ENCODE measurements at regions not wholly inside any gene's neighbourhood (a gene's known extent, or its start where the extent isn't known, plus 50 kb on each side); places are given as distances from the start of the nearest gene placed in this dataset.

DNA sequence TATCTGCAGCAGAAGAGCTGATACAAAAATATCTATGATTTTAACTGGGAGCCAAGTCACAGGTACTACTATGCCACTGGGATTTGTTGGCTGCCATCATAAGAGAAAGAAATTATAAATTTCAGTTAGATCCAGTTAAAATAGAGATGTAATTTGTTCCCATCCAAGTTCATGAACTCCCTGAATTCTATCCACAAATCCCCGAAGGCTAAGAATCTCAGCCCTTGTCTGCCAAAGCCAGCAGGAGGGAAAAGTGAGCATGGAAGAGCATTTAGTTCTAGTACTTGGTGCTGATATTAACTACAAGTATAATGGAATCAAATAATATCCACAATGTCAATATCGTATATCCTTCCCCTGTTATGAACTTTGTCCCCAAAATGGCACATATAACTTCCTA lies 801.1 kb upstream of the CXADR start:
- Histone ChIP-seq H3K27me3 (replicated peaks; ENCODE audit: insufficient read depth) (no peaks in the 10 kb centered on the region), H3K9me3 (ENCODE audit: low read depth) (no peaks in the 10 kb centered on the region), H3K4me3 (no peak overlapping the region), H3K4me1 (ENCODE audit: insufficient read depth) (peaks cover 41% of the 10 kb centered on the region), H3K27ac (no peak overlapping the region), H2AFZ (no peak overlapping the region), H3K9me2 (ENCODE audit: insufficient read depth) (no peaks in the 10 kb centered on the region), H3K79me2 (ENCODE audit: insufficient read depth) (no peaks in the 10 kb centered on the region), H3F3A (ENCODE audit: insufficient read depth) (peaks cover 21% of the 10 kb centered on the region; the same call in 1 of the 2 replicates), H4K20me1 (ENCODE audit: insufficient read depth) (no peaks in the 10 kb centered on the region), H3K4me2 (ENCODE audit: unreplicated experiment) (no peak overlapping the region), H3K9ac (no peak overlapping the region), H3K36me3 (ENCODE audit: low read depth) (no peaks in the 10 kb centered on the region)
- in situ Hi-C loops (cut with MboI): no loop called here
- TF ChIP-seq EZH2phosphoT487 (IDR thresholded peaks at IDR 0.05; ENCODE audit: insufficient read depth, low read depth) (no peak), EZH2 (IDR thresholded peaks at IDR 0.05; ENCODE audit: insufficient read depth, poor library complexity, severe bottlenecking) (no peak)
- WGBS, 2 experiments (ENCODE audit: low coverage in 1 of 2, low lambda C conversion rate in 2 of 2, missing lambda C conversion rate in 2 of 2): 58 to 63% methylated on average over 2 of the region's 2 CpGs
- no peak for DNase-seq

DNA sequence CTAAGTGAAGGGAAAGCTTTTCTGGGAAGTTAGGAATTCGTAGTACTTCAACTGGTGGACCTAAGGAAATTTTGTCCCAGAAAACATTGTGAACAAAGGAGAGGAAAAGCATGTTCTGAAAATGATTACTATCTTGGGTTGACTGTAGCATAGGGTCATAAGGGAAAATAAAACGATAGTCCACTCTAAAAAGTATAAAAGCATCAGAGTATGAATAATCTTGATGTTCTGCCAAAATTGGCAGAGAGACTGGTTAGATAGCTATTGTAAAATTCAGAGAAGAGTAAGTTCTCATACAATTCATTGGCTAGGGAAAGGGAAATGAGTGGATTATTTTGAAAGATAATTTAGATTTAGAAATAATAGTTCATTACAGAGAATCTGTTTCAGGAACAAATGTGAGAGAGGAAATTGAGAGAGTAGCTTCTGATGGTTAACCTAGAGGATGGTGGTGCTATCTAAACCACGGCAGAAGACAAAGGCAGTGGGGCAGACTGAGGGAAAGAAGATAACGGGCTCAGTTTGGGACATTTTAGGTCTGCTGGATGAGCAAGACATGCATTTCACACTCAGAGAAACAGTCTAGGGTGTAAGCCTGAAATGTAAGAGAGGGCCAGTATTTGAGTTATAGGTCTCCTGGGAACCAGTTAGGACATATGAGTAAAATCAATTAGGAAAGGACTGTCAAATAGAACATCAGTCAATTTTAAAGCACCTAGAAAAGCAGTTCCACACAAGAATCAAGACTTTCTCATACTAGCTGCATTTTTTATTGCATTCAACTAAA lies 799.3 kb upstream of the CXADR start:
- H3F3A ChIP-seq (ENCODE audit: insufficient read depth): peaks cover 16% of the 10 kb centered on the region; the same call in 1 of the 2 replicates
- H3K36me3 ChIP-seq (ENCODE audit: low read depth): no peaks in the 10 kb centered on the region
- peak; percentile 73 for DNase-seq
- peak overlapping the region; percentile 18; the same call in 1 of the 2 replicates for H2AFZ ChIP-seq
- H3K9me3 ChIP-seq (ENCODE audit: low read depth): no peaks in the 10 kb centered on the region
- H3K79me2 ChIP-seq (ENCODE audit: insufficient read depth): no peaks in the 10 kb centered on the region
- no peaks in the 10 kb centered on the region for H3K9me2 ChIP-seq (ENCODE audit: insufficient read depth)
- in situ Hi-C loops (cut with MboI): no loop called here
- no peaks in the 10 kb centered on the region for H3K27me3 ChIP-seq (replicated peaks; ENCODE audit: insufficient read depth)
- H3K4me2 ChIP-seq (ENCODE audit: unreplicated experiment): no peak overlapping the region
- H3K4me1 ChIP-seq (ENCODE audit: insufficient read depth): peaks cover 35% of the 10 kb centered on the region
- no peak overlapping the region for H3K4me3 ChIP-seq
- H4K20me1 ChIP-seq (ENCODE audit: insufficient read depth): no peaks in the 10 kb centered on the region
- 39 to 48% methylated on average over 4 of the region's 4 CpGs for WGBS, 2 experiments (ENCODE audit: low coverage in 1 of 2, low lambda C conversion rate in 2 of 2, missing lambda C conversion rate in 2 of 2)
- no peak for TF ChIP-seq EZH2 (IDR thresholded peaks at IDR 0.05; ENCODE audit: insufficient read depth, poor library complexity, severe bottlenecking)
- TF ChIP-seq EZH2phosphoT487 (IDR thresholded peaks at IDR 0.05; ENCODE audit: insufficient read depth, low read depth): no peak
- H3K27ac ChIP-seq: no peak overlapping the region
- H3K9ac ChIP-seq: no peak overlapping the region

DNA sequence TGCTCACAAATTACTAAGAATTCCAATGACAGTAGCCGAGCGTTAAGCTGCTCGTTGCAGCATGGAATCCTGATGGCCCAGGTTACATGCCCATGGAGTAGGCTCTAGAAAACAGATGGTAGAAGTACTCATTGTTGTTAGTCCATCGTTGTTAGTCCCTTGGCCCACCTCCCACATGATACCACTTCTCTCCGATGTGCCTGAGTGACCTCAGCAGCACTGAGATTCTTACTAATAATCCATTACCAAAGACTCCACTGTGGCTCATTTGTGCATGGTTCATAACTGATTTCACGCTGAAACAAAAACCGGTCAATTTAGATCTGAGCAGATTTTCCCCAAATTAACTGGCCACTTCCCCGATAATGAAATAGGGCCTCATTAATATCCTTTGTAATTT lies 772.3 kb upstream of the CXADR start:
- Histone ChIP-seq H3K9me2 (ENCODE audit: insufficient read depth) (no peaks in the 10 kb centered on the region), H3K9ac (no peak overlapping the region), H3K4me3 (no peak overlapping the region), H2AFZ (no peak overlapping the region), H3K27ac (no peak overlapping the region), H3K9me3 (ENCODE audit: low read depth) (no peaks in the 10 kb centered on the region), H3F3A (ENCODE audit: insufficient read depth) (no peaks in the 10 kb centered on the region), H3K4me1 (ENCODE audit: insufficient read depth) (no peaks in the 10 kb centered on the region), H4K20me1 (ENCODE audit: insufficient read depth) (no peaks in the 10 kb centered on the region), H3K27me3 (replicated peaks; ENCODE audit: insufficient read depth) (no peaks in the 10 kb centered on the region), H3K4me2 (ENCODE audit: unreplicated experiment) (no peak overlapping the region), H3K36me3 (ENCODE audit: low read depth) (no peaks in the 10 kb centered on the region), H3K79me2 (ENCODE audit: insufficient read depth) (no peaks in the 10 kb centered on the region)
- TF ChIP-seq EZH2phosphoT487 (IDR thresholded peaks at IDR 0.05; ENCODE audit: insufficient read depth, low read depth) (no peak), EZH2 (IDR thresholded peaks at IDR 0.05; ENCODE audit: insufficient read depth, poor library complexity, severe bottlenecking) (no peak)
- DNase-seq: no peak
- in situ Hi-C loops (cut with MboI): no loop called here
- 84 to 85% methylated on average over 8 of the region's 8 CpGs for WGBS, 2 experiments (ENCODE audit: low coverage in 1 of 2, low lambda C conversion rate in 2 of 2, missing lambda C conversion rate in 2 of 2)

DNA sequence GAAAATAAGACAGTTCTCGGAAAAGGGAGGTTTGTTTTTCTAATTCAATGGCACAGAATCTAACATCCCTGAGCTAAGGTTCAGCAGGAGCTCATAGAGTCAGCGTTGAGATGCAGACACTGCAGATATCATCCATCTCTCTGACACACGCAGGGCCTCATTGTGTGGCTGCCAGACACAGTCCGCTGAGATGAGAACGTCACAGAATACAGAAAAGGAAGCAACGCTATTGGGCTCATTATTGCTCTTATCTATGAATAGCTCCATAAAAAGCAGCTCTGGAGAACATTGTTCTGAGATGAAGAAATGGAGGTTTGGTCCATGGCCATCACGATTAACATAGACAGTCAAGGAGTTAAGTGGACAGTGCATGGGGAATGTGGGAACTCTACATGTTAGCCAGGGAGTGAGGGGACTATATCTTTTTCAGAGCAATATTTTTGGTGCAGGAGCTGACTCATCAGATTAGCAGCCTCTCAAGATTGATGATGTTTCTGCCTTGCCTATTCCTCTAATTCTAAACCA lies 771.6 kb upstream of the CXADR start:
- Histone ChIP-seq H3K79me2 (ENCODE audit: insufficient read depth) (no peaks in the 10 kb centered on the region), H3K9me3 (ENCODE audit: low read depth) (no peaks in the 10 kb centered on the region), H3K4me2 (ENCODE audit: unreplicated experiment) (no peak overlapping the region), H3F3A (ENCODE audit: insufficient read depth) (no peaks in the 10 kb centered on the region), H4K20me1 (ENCODE audit: insufficient read depth) (no peaks in the 10 kb centered on the region), H3K27ac (no peak overlapping the region), H3K4me1 (ENCODE audit: insufficient read depth) (no peaks in the 10 kb centered on the region), H3K4me3 (no peak overlapping the region), H3K36me3 (ENCODE audit: low read depth) (no peaks in the 10 kb centered on the region), H2AFZ (0 out of 2 replicates have a peak overlapping the region, but pooled peaks have one; percentile 10), H3K27me3 (replicated peaks; ENCODE audit: insufficient read depth) (no peaks in the 10 kb centered on the region), H3K9me2 (ENCODE audit: insufficient read depth) (no peaks in the 10 kb centered on the region), H3K9ac (no peak overlapping the region)
- in situ Hi-C loops (cut with MboI): no loop called here
- DNase-seq: no peak
- WGBS, 2 experiments (ENCODE audit: low coverage in 1 of 2, low lambda C conversion rate in 2 of 2, missing lambda C conversion rate in 2 of 2): 32 to 39% methylated on average over 7 of the region's 7 CpGs
- no peak for TF ChIP-seq EZH2phosphoT487 (IDR thresholded peaks at IDR 0.05; ENCODE audit: insufficient read depth, low read depth)
- TF ChIP-seq EZH2 (IDR thresholded peaks at IDR 0.05; ENCODE audit: insufficient read depth, poor library complexity, severe bottlenecking): no peak

Measured in GM23248 (cell line).